ENCODE measurements at regions not wholly inside any gene's neighbourhood (a gene's known extent, or its start where the extent isn't known, plus 50 kb on each side); places are given as distances from the start of the nearest gene placed in this dataset.

- Histone ChIP-seq H3K4me3 (ENCODE audit: control insufficient read depth in 2 of 3, extremely low read depth in 1 of 3, insufficient read depth in 2 of 3, low read depth in 1 of 3, low read length in 3 of 3) (no peak overlapping the region), H3K9ac (ENCODE audit: control insufficient read depth, extremely low read depth, insufficient read depth, low read length) (no peak overlapping the region), H3K4me1 (ENCODE audit: control insufficient read depth, extremely low read depth, insufficient read depth, low read length) (no peaks in the 10 kb centered on the region), H3K9me3 (ENCODE audit: control insufficient read depth, low read depth, low read length) (no peaks in the 10 kb centered on the region), H3K79me2 (ENCODE audit: control insufficient read depth, insufficient read depth, low read length) (no peaks in the 10 kb centered on the region), H3K9me1 (ENCODE audit: control insufficient read depth, extremely low read depth, insufficient read depth, low read length) (no peaks in the 10 kb centered on the region), H3K36me3 (ENCODE audit: control insufficient read depth in 2 of 2, extremely low read depth in 1 of 2, insufficient read depth in 2 of 2, low read length in 2 of 2) (no peaks in the 10 kb centered on the region), H3K4me2 (ENCODE audit: control insufficient read depth, extremely low read depth, insufficient read depth, low read depth, low read length) (no peak overlapping the region), H2AFZ (ENCODE audit: control insufficient read depth, low read length) (no peak overlapping the region), H4K20me1 (ENCODE audit: control insufficient read depth, extremely low read depth, insufficient read depth, low read length) (no peaks in the 10 kb centered on the region), H3K27ac (ENCODE audit: control insufficient read depth, insufficient read depth, low read length) (no peak overlapping the region), H3K27me3 (ENCODE audit: control insufficient read depth, extremely low read depth, insufficient read depth, low read length) (no peaks in the 10 kb centered on the region)
- FAIRE-seq (no peak), DNase-seq (ENCODE audit: low read depth, low spot score) (no peak)
- no peak for TF ChIP-seq EZH2 (IDR thresholded peaks at IDR 0.05; ENCODE audit: low read length)
- TF ChIP-seq, protein P1, sequence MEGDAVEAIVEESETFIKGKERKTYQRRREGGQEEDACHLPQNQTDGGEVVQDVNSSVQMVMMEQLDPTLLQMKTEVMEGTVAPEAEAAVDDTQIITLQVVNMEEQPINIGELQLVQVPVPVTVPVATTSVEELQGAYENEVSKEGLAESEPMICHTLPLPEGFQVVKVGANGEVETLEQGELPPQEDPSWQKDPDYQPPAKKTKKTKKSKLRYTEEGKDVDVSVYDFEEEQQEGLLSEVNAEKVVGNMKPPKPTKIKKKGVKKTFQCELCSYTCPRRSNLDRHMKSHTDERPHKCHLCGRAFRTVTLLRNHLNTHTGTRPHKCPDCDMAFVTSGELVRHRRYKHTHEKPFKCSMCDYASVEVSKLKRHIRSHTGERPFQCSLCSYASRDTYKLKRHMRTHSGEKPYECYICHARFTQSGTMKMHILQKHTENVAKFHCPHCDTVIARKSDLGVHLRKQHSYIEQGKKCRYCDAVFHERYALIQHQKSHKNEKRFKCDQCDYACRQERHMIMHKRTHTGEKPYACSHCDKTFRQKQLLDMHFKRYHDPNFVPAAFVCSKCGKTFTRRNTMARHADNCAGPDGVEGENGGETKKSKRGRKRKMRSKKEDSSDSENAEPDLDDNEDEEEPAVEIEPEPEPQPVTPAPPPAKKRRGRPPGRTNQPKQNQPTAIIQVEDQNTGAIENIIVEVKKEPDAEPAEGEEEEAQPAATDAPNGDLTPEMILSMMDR (optimal IDR thresholded peaks at IDR 0.05 in 1 of 3, IDR thresholded peaks at IDR 0.05 in 1 of 3, conservative IDR thresholded peaks at IDR 0.05 in 1 of 3; ENCODE audit: extremely low read depth in 1 of 3, insufficient read depth in 2 of 3, low read length in 3 of 3), result no peak
- dilution Hi-C loops (cut with MboI; ENCODE audit: extremely low pct_ligation_motif_present, low sequenced_read_pairs), result no loop called here
Observed at GRCh38 chr10:83375274-83375673, 764.0 kb upstream of the GHITM start.

GRCh38 chr10:83397806-83398205 lies 741.5 kb upstream of the GHITM start:
- H3K9ac ChIP-seq (ENCODE audit: control insufficient read depth, extremely low read depth, insufficient read depth, low read length), result no peak overlapping the region
- H4K20me1 ChIP-seq (ENCODE audit: control insufficient read depth, extremely low read depth, insufficient read depth, low read length), result no peaks in the 10 kb centered on the region
- H3K79me2 ChIP-seq (ENCODE audit: control insufficient read depth, insufficient read depth, low read length), result no peaks in the 10 kb centered on the region
- no peaks in the 10 kb centered on the region for H3K36me3 ChIP-seq (ENCODE audit: control insufficient read depth in 2 of 2, extremely low read depth in 1 of 2, insufficient read depth in 2 of 2, low read length in 2 of 2)
- TF ChIP-seq, protein P1 (optimal IDR thresholded peaks at IDR 0.05 in 1 of 3, IDR thresholded peaks at IDR 0.05 in 1 of 3, conservative IDR thresholded peaks at IDR 0.05 in 1 of 3; ENCODE audit: extremely low read depth in 1 of 3, insufficient read depth in 2 of 3, low read length in 3 of 3), result no peak
- no peak for TF ChIP-seq EZH2 (IDR thresholded peaks at IDR 0.05; ENCODE audit: low read length)
- no peak overlapping the region for H2AFZ ChIP-seq (ENCODE audit: control insufficient read depth, low read length)
- H3K27me3 ChIP-seq (ENCODE audit: control insufficient read depth, extremely low read depth, insufficient read depth, low read length), result no peaks in the 10 kb centered on the region
- no peaks in the 10 kb centered on the region for H3K9me3 ChIP-seq (ENCODE audit: control insufficient read depth, low read depth, low read length)
- no peak overlapping the region for H3K4me3 ChIP-seq (ENCODE audit: control insufficient read depth in 2 of 3, extremely low read depth in 1 of 3, insufficient read depth in 2 of 3, low read depth in 1 of 3, low read length in 3 of 3)
- no peaks in the 10 kb centered on the region for H3K9me1 ChIP-seq (ENCODE audit: control insufficient read depth, extremely low read depth, insufficient read depth, low read length)
- dilution Hi-C loops (cut with MboI; ENCODE audit: extremely low pct_ligation_motif_present, low sequenced_read_pairs), result no loop called here
- no peak overlapping the region for H3K4me2 ChIP-seq (ENCODE audit: control insufficient read depth, extremely low read depth, insufficient read depth, low read depth, low read length)
- FAIRE-seq, result no peak
- H3K27ac ChIP-seq (ENCODE audit: control insufficient read depth, insufficient read depth, low read length), result no peak overlapping the region
- no peaks in the 10 kb centered on the region for H3K4me1 ChIP-seq (ENCODE audit: control insufficient read depth, extremely low read depth, insufficient read depth, low read length)
- no peak for DNase-seq (ENCODE audit: low read depth, low spot score)

All from keratinocyte (primary cell).